NCI-H1048 (cell line): ENCODE measurements at regions not wholly inside any gene's neighbourhood (a gene's known extent, or its start where the extent isn't known, plus 50 kb on each side); places are given as distances from the start of the nearest gene placed in this dataset.
"Not testable (repeated sequence)": the region's sequence is repeated elsewhere in the genome, so short reads cannot be mapped to it uniquely, and the experiment has no call there.

Experiments
- DNase-seq: peaks from one replicate; lab custom pipeline; 2025; lab: John Stamatoyannopoulos, UW

- DNase-seq = no peak
Observed at GRCh38 chr5:154652746-154653417, 102.3 kb upstream of the LARP1 start.

GRCh38 chr5:154651795-154652194, 103.4 kb upstream of the LARP1 start:
- DNase-seq = not testable (repeated sequence)

- no peak for DNase-seq
Observed at GRCh38 chr5:154648706-154649105, 106.5 kb upstream of the LARP1 start.

- DNase-seq = no peak
Observed at GRCh38 chr5:154648229-154648628, 106.9 kb upstream of the LARP1 start.

- no peak for DNase-seq
Observed at GRCh38 chr5:154647761-154648145, 107.4 kb upstream of the LARP1 start.

- no peak for DNase-seq
Observed at GRCh38 chr5:154647114-154647760, 107.9 kb upstream of the LARP1 start.

- DNase-seq = no peak
Observed at GRCh38 chr5:154646745-154647113, 108.4 kb upstream of the LARP1 start.

GRCh38 chr5:154644745-154645411, 110.3 kb upstream of the LARP1 start:
- DNase-seq = no peak

- DNase-seq = no peak
Observed at GRCh38 chr5:154642499-154643245, 112.5 kb upstream of the LARP1 start.

GRCh38 chr5:154640213-154640831, 114.9 kb upstream of the LARP1 start:
- DNase-seq = not testable (repeated sequence)

GRCh38 chr5:154636786-154637185, 118.4 kb upstream of the LARP1 start:
- not testable (repeated sequence) for DNase-seq

GRCh38 chr5:154636271-154636670, 118.9 kb upstream of the LARP1 start:
- DNase-seq = not testable (repeated sequence)

GRCh38 chr5:154633744-154634143, 121.4 kb upstream of the LARP1 start:
- not testable (repeated sequence) for DNase-seq

GRCh38 chr5:154631141-154631540, 124.0 kb upstream of the LARP1 start:
- DNase-seq = no peak

- DNase-seq = no peak
Observed at GRCh38 chr5:154630410-154630809, 124.8 kb upstream of the LARP1 start.

GRCh38 chr5:154628685-154629084, 126.5 kb upstream of the LARP1 start:
- no peak for DNase-seq

- DNase-seq = no peak
Observed at GRCh38 chr5:154627698-154628678, 127.2 kb upstream of the LARP1 start.

- no peak for DNase-seq
Observed at GRCh38 chr5:154626876-154627557, 128.2 kb upstream of the LARP1 start.

GRCh38 chr5:154625031-154625430, 130.1 kb upstream of the LARP1 start:
- no peak for DNase-seq

GRCh38 chr5:154624341-154624740, 130.8 kb upstream of the LARP1 start:
- no peak for DNase-seq
